ENCODE measurements at regions not wholly inside any gene's neighbourhood (a gene's known extent, or its start where the extent isn't known, plus 50 kb on each side); places are given as distances from the start of the nearest gene placed in this dataset.

- DNase-seq (ENCODE audit: low read depth in 2 of 2) = no peak
Measured at GRCh38 chr10:128963211-128964099, 503.6 kb upstream of the MGMT start.

GRCh38 chr10:128964100-128964403, 503.0 kb upstream of the MGMT start:
- no peak for DNase-seq (ENCODE audit: low read depth in 2 of 2)

- DNase-seq (ENCODE audit: low read depth in 2 of 2) = no peak
Measured at GRCh38 chr10:128967980-128968756, 498.9 kb upstream of the MGMT start.

GRCh38 chr10:128969551-128969950, 497.5 kb upstream of the MGMT start:
- DNase-seq (ENCODE audit: low read depth in 2 of 2) = no peak

GRCh38 chr10:128971374-128972035, 495.5 kb upstream of the MGMT start:
- DNase-seq (ENCODE audit: low read depth in 2 of 2) = no peak

- DNase-seq (ENCODE audit: low read depth in 2 of 2) = no peak
Measured at GRCh38 chr10:128972036-128972405, 495.0 kb upstream of the MGMT start.

GRCh38 chr10:128973221-128973620, 493.8 kb upstream of the MGMT start:
- DNase-seq (ENCODE audit: low read depth in 2 of 2) = no peak

GRCh38 chr10:128976856-128977255, 490.2 kb upstream of the MGMT start:
- no peak for DNase-seq (ENCODE audit: low read depth in 2 of 2)

GRCh38 chr10:128978211-128978610, 488.8 kb upstream of the MGMT start:
- no peak for DNase-seq (ENCODE audit: low read depth in 2 of 2)

GRCh38 chr10:128979405-128979804, 487.6 kb upstream of the MGMT start:
- DNase-seq (ENCODE audit: low read depth in 2 of 2) = no peak

GRCh38 chr10:128981251-128981650, 485.8 kb upstream of the MGMT start:
- no peak for DNase-seq (ENCODE audit: low read depth in 2 of 2)

GRCh38 chr10:128981881-128982615, 485.0 kb upstream of the MGMT start:
- no peak for DNase-seq (ENCODE audit: low read depth in 2 of 2)

- DNase-seq (ENCODE audit: low read depth in 2 of 2) = no peak
Measured at GRCh38 chr10:128982616-128982915, 484.5 kb upstream of the MGMT start.

- no peak for DNase-seq (ENCODE audit: low read depth in 2 of 2)
Measured at GRCh38 chr10:128985036-128985435, 482.0 kb upstream of the MGMT start.

GRCh38 chr10:128990986-128991385, 476.1 kb upstream of the MGMT start:
- DNase-seq (ENCODE audit: low read depth in 2 of 2) = no peak

- DNase-seq (ENCODE audit: low read depth in 2 of 2) = no peak
Measured at GRCh38 chr10:128992770-128993169, 474.3 kb upstream of the MGMT start.

GRCh38 chr10:128993443-128993842, 473.6 kb upstream of the MGMT start:
- no peak for DNase-seq (ENCODE audit: low read depth in 2 of 2)

- DNase-seq (ENCODE audit: low read depth in 2 of 2) = no peak
Measured at GRCh38 chr10:128993911-128994538, 473.0 kb upstream of the MGMT start.

- no peak for DNase-seq (ENCODE audit: low read depth in 2 of 2)
Measured at GRCh38 chr10:128994598-128995143, 472.4 kb upstream of the MGMT start.

GRCh38 chr10:128995676-128996075, 471.4 kb upstream of the MGMT start:
- DNase-seq (ENCODE audit: low read depth in 2 of 2) = no peak

- no peak for DNase-seq (ENCODE audit: low read depth in 2 of 2)
Measured at GRCh38 chr10:128996092-128996491, 470.9 kb upstream of the MGMT start.
